CD4-positive, alpha-beta T cell (primary cell): ENCODE measurements at regions not wholly inside any gene's neighbourhood (a gene's known extent, or its start where the extent isn't known, plus 50 kb on each side); places are given as distances from the start of the nearest gene placed in this dataset.

Experiments used
- ATAC-seq: fragments of 200-7000 bp; cut with Tn5 transposase; one replicate; pipeline ENCODE4 v1.10.0; 2022; ENCODE audit warnings: mild to moderate bottlenecking; ENCODE audit not compliant: poor library complexity
- CTCF ChIA-PET: fragments of 350-600 bp; sonication (Branson Sonifier 250); formaldehyde crosslinking; loops from one replicate; lab custom pipeline; 2021; ENCODE audit warnings: antibody characterized with exemption, inconsistent platforms; lab: Charles Lee
- POLR2A ChIA-PET: fragments of 350-600 bp; sonication (Branson Sonifier 250); formaldehyde crosslinking; loops from one replicate; lab custom pipeline; 2021; ENCODE audit warnings: antibody characterized with exemption, inconsistent platforms; lab: Charles Lee
- DNase-seq, 14 experiments: peaks; one replicate each; pipeline ENCODE4 v3.0.0-alpha.2; 2013 to 2020; ENCODE audit warnings: mixed read lengths in 2 of 14
- H3K27ac ChIP-seq, 2 donors: one replicate each; pipeline versions ENCODE4 v1.5.1 to v1.7.0; 2013; ENCODE audit warnings: low read length in 2 of 2, low read depth in 1 of 2, mild to moderate bottlenecking in 1 of 2
- H3K27me3 ChIP-seq, 2 experiments: 1 replicate in 1 of 2; 2 replicates in 1 of 2; pipeline versions ENCODE4 v1.6.1 to v1.7.0; 2013; ENCODE audit warnings: low read length in 2 of 2, control low read depth in 1 of 2, mild to moderate bottlenecking in 1 of 2, moderate library complexity in 1 of 2; ENCODE audit not compliant: insufficient read depth in 2 of 2, control insufficient read depth in 1 of 2
- H3K36me3 ChIP-seq: one replicate; pipeline ENCODE4 v1.6.1; 2013; ENCODE audit warnings: low read length, control low read depth; ENCODE audit not compliant: insufficient read depth
- H3K4me1 ChIP-seq: one replicate; pipeline ENCODE4 v1.6.1; 2013; ENCODE audit warnings: low read length, control low read depth; ENCODE audit not compliant: insufficient read depth
- H3K4me3 ChIP-seq: one replicate; pipeline ENCODE4 v1.5.1; 2013; ENCODE audit warnings: mild to moderate bottlenecking, low read length, moderate library complexity
- H3K9me3 ChIP-seq, 2 experiments: 1 replicate in 1 of 2; 2 replicates in 1 of 2; pipeline versions ENCODE4 v1.6.1 to v1.7.0; 2013; ENCODE audit warnings: low read length in 2 of 2, mild to moderate bottlenecking in 2 of 2, control low read depth in 1 of 2, moderate library complexity in 1 of 2; ENCODE audit not compliant: control insufficient read depth in 1 of 2, insufficient read depth in 1 of 2
- H3K27ac Mint-ChIP-seq: one replicate; pipeline ENCODE4 v1.8.0; 2020; ENCODE audit warnings: mixed read lengths
- H3K27me3 Mint-ChIP-seq: one replicate; pipeline ENCODE4 v1.8.0; 2021; ENCODE audit warnings: mixed read lengths
- H3K36me3 Mint-ChIP-seq: one replicate; pipeline ENCODE4 v1.8.0; 2021; ENCODE audit warnings: low read depth, mixed read lengths
- H3K4me1 Mint-ChIP-seq: one replicate; pipeline ENCODE4 v1.8.0; 2021; ENCODE audit warnings: low read depth, mixed read lengths
- H3K4me3 Mint-ChIP-seq: one replicate; pipeline ENCODE4 v1.8.0; 2020; ENCODE audit warnings: mild to moderate bottlenecking, mixed read lengths
- H3K9me3 Mint-ChIP-seq: one replicate; pipeline ENCODE4 v1.8.0; 2020; ENCODE audit warnings: mixed read lengths
- intact Hi-C, 2 experiments: fragments of 100-400 bp; cut with DNase I in 1 of 2; cut with micrococcal nuclease in 1 of 2; formaldehyde crosslinking; loops; one replicate each; pipeline versions ENCODE4 v1.15.1 to v1.9.0; 2023 to 2025; cut with DNase I, micrococcal nuclease
- TF ChIP-seq, protein P1 (sequence below): fragments of 200-600 bp; IDR thresholded peaks from one replicate; pipeline ENCODE4 v1.8.0; 2022; ENCODE audit warnings: antibody characterized with exemption, mild to moderate bottlenecking

DNA sequence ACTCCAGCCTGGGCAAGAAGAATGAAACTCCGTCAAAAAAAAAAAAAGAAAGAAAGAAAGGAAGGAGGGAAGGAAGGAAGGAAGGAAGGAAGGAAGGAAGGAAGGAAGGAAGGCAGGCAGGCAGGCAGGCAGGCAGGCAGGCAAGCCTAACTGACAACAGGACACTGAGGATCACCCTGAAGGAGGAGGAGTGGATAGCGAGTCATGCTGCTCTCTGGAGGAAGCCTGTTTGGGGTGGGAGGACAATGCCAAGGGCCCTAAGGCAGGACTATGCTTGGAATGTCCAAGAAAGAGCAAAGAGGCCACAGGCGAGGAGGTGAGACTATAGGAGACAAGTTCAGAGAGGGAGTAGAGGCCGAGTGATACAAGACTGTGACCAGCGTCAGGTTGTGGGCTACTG is 107.0 kb upstream of the PARD3 start:
- Histone ChIP-seq H3K27ac (no peak overlapping the region), H3K4me1 (no peaks in the 10 kb centered on the region), H3K36me3 (no peaks in the 10 kb centered on the region), H3K4me3 (no peak overlapping the region), H3K27me3 (no peaks in the 10 kb centered on the region), H3K9me3 (peaks cover 5 to 10% of the 10 kb centered on the region in 2 experiments)
- ChIA-PET CTCF (no interaction called here), POLR2A (no interaction called here)
- Mint-ChIP-seq H3K36me3 (no peaks in the 10 kb centered on the region), H3K4me1 (no peaks in the 10 kb centered on the region), H3K4me3 (no peak overlapping the region), H3K27ac (no peak overlapping the region), H3K27me3 (no peaks in the 10 kb centered on the region), H3K9me3 (peaks cover 3% of the 10 kb centered on the region)
- no peak for DNase-seq
- intact Hi-C loops = no loop called here
- TF ChIP-seq, protein P1, sequence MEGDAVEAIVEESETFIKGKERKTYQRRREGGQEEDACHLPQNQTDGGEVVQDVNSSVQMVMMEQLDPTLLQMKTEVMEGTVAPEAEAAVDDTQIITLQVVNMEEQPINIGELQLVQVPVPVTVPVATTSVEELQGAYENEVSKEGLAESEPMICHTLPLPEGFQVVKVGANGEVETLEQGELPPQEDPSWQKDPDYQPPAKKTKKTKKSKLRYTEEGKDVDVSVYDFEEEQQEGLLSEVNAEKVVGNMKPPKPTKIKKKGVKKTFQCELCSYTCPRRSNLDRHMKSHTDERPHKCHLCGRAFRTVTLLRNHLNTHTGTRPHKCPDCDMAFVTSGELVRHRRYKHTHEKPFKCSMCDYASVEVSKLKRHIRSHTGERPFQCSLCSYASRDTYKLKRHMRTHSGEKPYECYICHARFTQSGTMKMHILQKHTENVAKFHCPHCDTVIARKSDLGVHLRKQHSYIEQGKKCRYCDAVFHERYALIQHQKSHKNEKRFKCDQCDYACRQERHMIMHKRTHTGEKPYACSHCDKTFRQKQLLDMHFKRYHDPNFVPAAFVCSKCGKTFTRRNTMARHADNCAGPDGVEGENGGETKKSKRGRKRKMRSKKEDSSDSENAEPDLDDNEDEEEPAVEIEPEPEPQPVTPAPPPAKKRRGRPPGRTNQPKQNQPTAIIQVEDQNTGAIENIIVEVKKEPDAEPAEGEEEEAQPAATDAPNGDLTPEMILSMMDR = no peak
- no peak for ATAC-seq

DNA sequence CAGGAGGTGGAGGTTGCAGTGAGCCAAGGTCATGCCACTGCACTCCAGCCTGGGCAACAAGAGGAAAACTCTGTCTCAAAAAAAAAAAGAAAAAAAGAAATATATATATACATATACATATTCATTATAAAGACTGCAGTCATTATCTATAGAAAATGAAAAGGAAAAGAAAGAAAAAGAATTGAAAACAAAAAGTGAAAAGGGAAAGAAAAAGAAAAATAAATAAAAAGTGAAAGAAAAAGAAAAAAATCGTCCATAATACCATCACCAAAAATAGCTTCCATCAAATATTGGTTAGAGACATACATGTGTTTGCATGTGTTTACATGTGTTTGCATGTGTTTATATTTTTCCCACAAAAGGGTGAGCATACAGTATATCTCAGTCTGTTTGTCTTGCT is 105.5 kb upstream of the PARD3 start:
- CTCF ChIA-PET = no interaction called here

DNA sequence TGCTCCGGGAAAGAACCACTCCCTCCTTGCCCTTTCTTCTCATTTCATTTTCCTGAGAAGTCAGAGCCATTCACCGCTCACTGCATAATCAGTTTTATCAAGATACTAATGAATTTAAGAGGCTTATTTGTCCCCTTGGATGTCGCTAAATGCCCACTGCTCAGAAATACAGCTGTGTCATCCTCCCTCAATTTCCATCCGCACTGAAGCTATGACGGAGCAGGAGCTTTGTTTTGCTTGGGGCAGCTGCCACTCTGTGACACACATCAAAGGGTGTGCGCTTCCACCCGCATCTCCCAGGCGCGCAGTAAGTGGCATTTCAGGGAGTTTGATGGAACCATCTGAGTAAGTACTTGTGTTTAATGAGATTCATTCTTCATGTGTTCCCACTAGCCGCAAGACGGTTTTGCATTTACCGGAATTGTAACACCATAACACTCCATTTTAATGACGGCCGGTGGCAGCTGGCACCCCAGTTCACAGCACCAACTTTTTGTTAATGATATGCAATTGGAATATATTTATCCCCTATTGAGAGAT is 103.8 kb upstream of the PARD3 start:
- Mint-ChIP-seq H3K36me3 (no peaks in the 10 kb centered on the region), H3K4me3 (no peak overlapping the region), H3K9me3 (peaks cover 3% of the 10 kb centered on the region), H3K27me3 (no peaks in the 10 kb centered on the region), H3K4me1 (no peaks in the 10 kb centered on the region), H3K27ac (no peak overlapping the region)
- intact Hi-C loops = no loop called here
- Histone ChIP-seq H3K9me3 (no peaks in the 10 kb centered on the region), H3K36me3 (no peaks in the 10 kb centered on the region), H3K4me1 (no peaks in the 10 kb centered on the region), H3K4me3 (no peak overlapping the region), H3K27me3 (no peaks in the 10 kb centered on the region), H3K27ac (no peak overlapping the region)
- ATAC-seq (no peak), DNase-seq (no peak)
- ChIA-PET POLR2A (no interaction called here), CTCF (no interaction called here)
- TF ChIP-seq, protein P1 = no peak

More for the DNA sequence above, 105.5 kb upstream of the PARD3 start:
- Mint-ChIP-seq H3K4me3 (no peak overlapping the region), H3K27me3 (no peaks in the 10 kb centered on the region), H3K9me3 (peaks cover 3% of the 10 kb centered on the region), H3K27ac (no peak overlapping the region), H3K4me1 (no peaks in the 10 kb centered on the region), H3K36me3 (no peaks in the 10 kb centered on the region)
- TF ChIP-seq, protein P1 = no peak
- Histone ChIP-seq H3K4me1 (no peaks in the 10 kb centered on the region), H3K9me3 (peaks cover under 1 to 10% of the 10 kb centered on the region in 2 experiments), H3K27me3 (no peaks in the 10 kb centered on the region), H3K36me3 (no peaks in the 10 kb centered on the region), H3K27ac (no peak overlapping the region), H3K4me3 (no peak overlapping the region)
- no peak for ATAC-seq
- no peak for DNase-seq
- intact Hi-C loops = no loop called here
- POLR2A ChIA-PET = no interaction called here
